COLO668 (cell line): ENCODE measurements at regions not wholly inside any gene's neighbourhood (a gene's known extent, or its start where the extent isn't known, plus 50 kb on each side); places are given as distances from the start of the nearest gene placed in this dataset.
"Not testable (repeated sequence)": the region's sequence is repeated elsewhere in the genome, so short reads cannot be mapped to it uniquely, and the experiment has no call there.

Experiments
- DNase-seq: peaks from one replicate; lab custom pipeline; 2025; ENCODE audit not compliant: unreplicated experiment; lab: John Stamatoyannopoulos, UW

- no peak for DNase-seq
Observed at GRCh38 chr5:45038366-45038987, 229.7 kb downstream of the MRPS30 start.

GRCh38 chr5:45042283-45042682, 233.5 kb downstream of the MRPS30 start:
- no peak for DNase-seq

GRCh38 chr5:45057564-45057963, 248.8 kb downstream of the MRPS30 start:
- DNase-seq = no peak

GRCh38 chr5:45060724-45061123, 252.0 kb downstream of the MRPS30 start:
- DNase-seq = no peak

GRCh38 chr5:45062044-45062443, 253.3 kb downstream of the MRPS30 start:
- no peak for DNase-seq

GRCh38 chr5:45081082-45081481, 272.3 kb downstream of the MRPS30 start:
- no peak for DNase-seq

GRCh38 chr5:45089870-45090269, 281.1 kb downstream of the MRPS30 start:
- no peak for DNase-seq

- DNase-seq = no peak
Observed at GRCh38 chr5:45093377-45093776, 284.6 kb downstream of the MRPS30 start.

GRCh38 chr5:45094876-45095440, 286.2 kb downstream of the MRPS30 start:
- DNase-seq = no peak

- DNase-seq = no peak
Observed at GRCh38 chr5:45098483-45098882, 289.7 kb downstream of the MRPS30 start.

GRCh38 chr5:45101146-45101545, 292.4 kb downstream of the MRPS30 start:
- DNase-seq = no peak

- DNase-seq = no peak
Observed at GRCh38 chr5:45105491-45105994, 296.8 kb downstream of the MRPS30 start.

GRCh38 chr5:45109062-45109461, 300.3 kb downstream of the MRPS30 start:
- DNase-seq = no peak

- DNase-seq = no peak
Observed at GRCh38 chr5:45109636-45110035, 300.9 kb downstream of the MRPS30 start.

- DNase-seq = no peak
Observed at GRCh38 chr5:45110399-45110798, 301.7 kb downstream of the MRPS30 start.

GRCh38 chr5:45113726-45114125, 305.0 kb downstream of the MRPS30 start:
- DNase-seq = no peak

- DNase-seq = no peak
Observed at GRCh38 chr5:45132972-45133371, 324.2 kb downstream of the MRPS30 start.

GRCh38 chr5:45162974-45163373, 354.2 kb downstream of the MRPS30 start:
- no peak for DNase-seq

GRCh38 chr5:45171563-45171962, 362.8 kb downstream of the MRPS30 start:
- no peak for DNase-seq

- DNase-seq = not testable (repeated sequence)
Observed at GRCh38 chr5:45172634-45173033, 363.9 kb downstream of the MRPS30 start.

GRCh38 chr5:45179686-45180085, 370.9 kb downstream of the MRPS30 start:
- no peak for DNase-seq

- DNase-seq = no peak
Observed at GRCh38 chr5:45189042-45189441, 380.3 kb downstream of the MRPS30 start.

- DNase-seq = no peak
Observed at GRCh38 chr5:45189481-45189880, 380.7 kb downstream of the MRPS30 start.
